Mucosa of descending colon (tissue), 3 donors: ENCODE measurements at regions not wholly inside any gene's neighbourhood (a gene's known extent, or its start where the extent isn't known, plus 50 kb on each side); places are given as distances from the start of the nearest gene placed in this dataset.

ENCODE experiments used
- ATAC-seq: fragments of 200-7000 bp; cut with Tn5 transposase; one replicate; pipeline ENCODE4 v1.9.1; 2020; ENCODE audit warnings: mild to moderate bottlenecking, moderate library complexity
- DNase-seq, 3 donors: peaks; one replicate each; pipeline ENCODE4 v3.0.0-alpha.2; 2020
- H3K36me3 ChIP-seq: fragments of 200-600 bp; one replicate; pipeline ENCODE4 v1.8.0; 2021; ENCODE audit warnings: low read depth, mild to moderate bottlenecking
- H3K4me1 ChIP-seq: fragments of 200-600 bp; one replicate; pipeline ENCODE4 v1.8.0; 2021; ENCODE audit warnings: low read depth, mild to moderate bottlenecking
- H3K4me3 ChIP-seq: fragments of 200-600 bp; one replicate; pipeline ENCODE4 v1.8.0; 2021; ENCODE audit warnings: mild to moderate bottlenecking
- H3K9me3 ChIP-seq: fragments of 200-600 bp; one replicate; pipeline ENCODE4 v1.8.0; 2021; ENCODE audit warnings: mild to moderate bottlenecking
- CTCF ChIP-seq: fragments of 200-600 bp; IDR thresholded peaks from one replicate; pipeline ENCODE4 v1.8.0; 2022; ENCODE audit warnings: antibody characterized with exemption, mild to moderate bottlenecking
- intact Hi-C, 2 donors: fragments of 100-400 bp; cut with DNase I in 1 of 2; cut with micrococcal nuclease in 1 of 2; formaldehyde crosslinking; loops; one replicate each; pipeline versions ENCODE4 v1.11.0 to v1.11.1; 2022; cut with DNase I, micrococcal nuclease
- donor health status: DM: no; HTN: no; CAD: no; lungs with moderate emphysema.
- donor health status: DM: no; HTN: no; CAD: no.
- donor health status: DM: no; HTN: yes; CAD: no.

GRCh38 chr1:82710091-82710490, 909.4 kb downstream of the ADGRL2 start:
- intact Hi-C loops, result no loop called here
- no peak for DNase-seq
- no peaks in the 10 kb centered on the region for H3K4me1 ChIP-seq
- H3K36me3 ChIP-seq, result no peaks in the 10 kb centered on the region
- ATAC-seq, result no peak
- no peak for TF ChIP-seq CTCF
- no peaks in the 10 kb centered on the region for H3K9me3 ChIP-seq
- no peak overlapping the region for H3K4me3 ChIP-seq

GRCh38 chr1:82707681-82708080, 906.9 kb downstream of the ADGRL2 start:
- intact Hi-C loops, result no loop called here
- no peak for ATAC-seq
- H3K36me3 ChIP-seq, result no peaks in the 10 kb centered on the region

GRCh38 chr1:82706741-82707140, 906.0 kb downstream of the ADGRL2 start:
- no peak for TF ChIP-seq CTCF
- intact Hi-C loops, result no loop called here
- ATAC-seq (no peak), DNase-seq (no peak)
- H3K4me3 ChIP-seq, result no peak overlapping the region
- H3K9me3 ChIP-seq, result no peaks in the 10 kb centered on the region
- no peaks in the 10 kb centered on the region for H3K36me3 ChIP-seq
- H3K4me1 ChIP-seq, result no peaks in the 10 kb centered on the region

More at GRCh38 chr1:82707681-82708080, 906.9 kb downstream of the ADGRL2 start:
- H3K4me1 ChIP-seq, result no peaks in the 10 kb centered on the region
- no peak for TF ChIP-seq CTCF
- H3K9me3 ChIP-seq, result no peaks in the 10 kb centered on the region
- no peak for DNase-seq
- no peak overlapping the region for H3K4me3 ChIP-seq

- Histone ChIP-seq H3K36me3 (no peaks in the 10 kb centered on the region), H3K4me1 (no peaks in the 10 kb centered on the region), H3K9me3 (no peaks in the 10 kb centered on the region), H3K4me3 (no peak overlapping the region)
- TF ChIP-seq CTCF, result no peak
- intact Hi-C loops, result no loop called here
- DNase-seq (no peak), ATAC-seq (no peak)
These were observed 904.2 kb downstream of the ADGRL2 start for GRCh38 chr1:82704966-82705365.

- Histone ChIP-seq H3K4me3 (no peak overlapping the region), H3K4me1 (no peaks in the 10 kb centered on the region), H3K36me3 (no peaks in the 10 kb centered on the region), H3K9me3 (no peaks in the 10 kb centered on the region)
- DNase-seq, result no peak
- ATAC-seq, result no peak
- intact Hi-C loops, result no loop called here
- no peak for TF ChIP-seq CTCF
These were observed 903.7 kb downstream of the ADGRL2 start for GRCh38 chr1:82704393-82704792.

- no peak overlapping the region for H3K4me3 ChIP-seq
- ATAC-seq (no peak), DNase-seq (no peak)
- no peaks in the 10 kb centered on the region for H3K4me1 ChIP-seq
- no peaks in the 10 kb centered on the region for H3K9me3 ChIP-seq
- TF ChIP-seq CTCF, result no peak
- intact Hi-C loops, result no loop called here
- no peaks in the 10 kb centered on the region for H3K36me3 ChIP-seq
These were observed 903.2 kb downstream of the ADGRL2 start for GRCh38 chr1:82703951-82704350.
